Mucosa of descending colon (tissue), 3 donors: ENCODE measurements at regions not wholly inside any gene's neighbourhood (a gene's known extent, or its start where the extent isn't known, plus 50 kb on each side); places are given as distances from the start of the nearest gene placed in this dataset.
"Not testable (repeated sequence)": the region's sequence is repeated elsewhere in the genome, so short reads cannot be mapped to it uniquely, and the experiment has no call there.

ENCODE experiments used
- ATAC-seq: fragments of 200-7000 bp; cut with Tn5 transposase; one replicate; pipeline ENCODE4 v1.9.1; 2020; ENCODE audit warnings: mild to moderate bottlenecking, moderate library complexity
- DNase-seq, 3 donors: peaks; one replicate each; pipeline ENCODE4 v3.0.0-alpha.2; 2020
- H3K36me3 ChIP-seq: fragments of 200-600 bp; one replicate; pipeline ENCODE4 v1.8.0; 2021; ENCODE audit warnings: low read depth, mild to moderate bottlenecking
- H3K4me1 ChIP-seq: fragments of 200-600 bp; one replicate; pipeline ENCODE4 v1.8.0; 2021; ENCODE audit warnings: low read depth, mild to moderate bottlenecking
- H3K4me3 ChIP-seq: fragments of 200-600 bp; one replicate; pipeline ENCODE4 v1.8.0; 2021; ENCODE audit warnings: mild to moderate bottlenecking
- H3K9me3 ChIP-seq: fragments of 200-600 bp; one replicate; pipeline ENCODE4 v1.8.0; 2021; ENCODE audit warnings: mild to moderate bottlenecking
- intact Hi-C, 2 donors: fragments of 100-400 bp; cut with DNase I in 1 of 2; cut with micrococcal nuclease in 1 of 2; formaldehyde crosslinking; loops; one replicate each; pipeline versions ENCODE4 v1.11.0 to v1.11.1; 2022; cut with DNase I, micrococcal nuclease
- TF ChIP-seq, protein P1 (sequence below): fragments of 200-600 bp; IDR thresholded peaks from one replicate; pipeline ENCODE4 v1.8.0; 2022; ENCODE audit warnings: antibody characterized with exemption, mild to moderate bottlenecking
- donor health status: DM: no; HTN: no; CAD: no; lungs with moderate emphysema.
- donor health status: DM: no; HTN: no; CAD: no.
- donor health status: DM: no; HTN: yes; CAD: no.

DNA sequence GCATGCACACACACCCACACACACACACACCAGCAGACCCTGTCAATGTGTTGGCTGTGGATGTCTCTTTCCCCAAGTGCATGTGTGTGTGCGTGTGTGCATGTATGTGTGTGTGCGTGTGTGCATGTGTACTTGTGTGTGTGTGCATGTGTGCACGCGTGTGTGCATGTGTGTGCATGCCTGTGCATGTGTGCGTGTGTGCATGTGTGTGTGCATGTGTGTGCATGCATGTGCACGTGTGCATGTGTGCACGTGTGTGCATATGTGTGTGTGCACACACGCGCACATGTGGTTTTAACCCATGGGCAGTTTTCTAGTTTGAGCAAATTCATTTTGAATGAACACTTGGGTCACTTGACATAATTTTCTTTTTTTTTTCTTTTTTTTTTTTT lies 268.8 kb upstream of the IRX1 start:
- H3K36me3 ChIP-seq = no peaks in the 10 kb centered on the region
- peaks cover 20% of the 10 kb centered on the region for H3K9me3 ChIP-seq
- intact Hi-C loops = no loop called here
- no peak overlapping the region for H3K4me3 ChIP-seq
- no peak for DNase-seq
- H3K4me1 ChIP-seq = no peaks in the 10 kb centered on the region
- ATAC-seq = no peak
- TF ChIP-seq, protein P1, sequence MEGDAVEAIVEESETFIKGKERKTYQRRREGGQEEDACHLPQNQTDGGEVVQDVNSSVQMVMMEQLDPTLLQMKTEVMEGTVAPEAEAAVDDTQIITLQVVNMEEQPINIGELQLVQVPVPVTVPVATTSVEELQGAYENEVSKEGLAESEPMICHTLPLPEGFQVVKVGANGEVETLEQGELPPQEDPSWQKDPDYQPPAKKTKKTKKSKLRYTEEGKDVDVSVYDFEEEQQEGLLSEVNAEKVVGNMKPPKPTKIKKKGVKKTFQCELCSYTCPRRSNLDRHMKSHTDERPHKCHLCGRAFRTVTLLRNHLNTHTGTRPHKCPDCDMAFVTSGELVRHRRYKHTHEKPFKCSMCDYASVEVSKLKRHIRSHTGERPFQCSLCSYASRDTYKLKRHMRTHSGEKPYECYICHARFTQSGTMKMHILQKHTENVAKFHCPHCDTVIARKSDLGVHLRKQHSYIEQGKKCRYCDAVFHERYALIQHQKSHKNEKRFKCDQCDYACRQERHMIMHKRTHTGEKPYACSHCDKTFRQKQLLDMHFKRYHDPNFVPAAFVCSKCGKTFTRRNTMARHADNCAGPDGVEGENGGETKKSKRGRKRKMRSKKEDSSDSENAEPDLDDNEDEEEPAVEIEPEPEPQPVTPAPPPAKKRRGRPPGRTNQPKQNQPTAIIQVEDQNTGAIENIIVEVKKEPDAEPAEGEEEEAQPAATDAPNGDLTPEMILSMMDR = no peak

DNA sequence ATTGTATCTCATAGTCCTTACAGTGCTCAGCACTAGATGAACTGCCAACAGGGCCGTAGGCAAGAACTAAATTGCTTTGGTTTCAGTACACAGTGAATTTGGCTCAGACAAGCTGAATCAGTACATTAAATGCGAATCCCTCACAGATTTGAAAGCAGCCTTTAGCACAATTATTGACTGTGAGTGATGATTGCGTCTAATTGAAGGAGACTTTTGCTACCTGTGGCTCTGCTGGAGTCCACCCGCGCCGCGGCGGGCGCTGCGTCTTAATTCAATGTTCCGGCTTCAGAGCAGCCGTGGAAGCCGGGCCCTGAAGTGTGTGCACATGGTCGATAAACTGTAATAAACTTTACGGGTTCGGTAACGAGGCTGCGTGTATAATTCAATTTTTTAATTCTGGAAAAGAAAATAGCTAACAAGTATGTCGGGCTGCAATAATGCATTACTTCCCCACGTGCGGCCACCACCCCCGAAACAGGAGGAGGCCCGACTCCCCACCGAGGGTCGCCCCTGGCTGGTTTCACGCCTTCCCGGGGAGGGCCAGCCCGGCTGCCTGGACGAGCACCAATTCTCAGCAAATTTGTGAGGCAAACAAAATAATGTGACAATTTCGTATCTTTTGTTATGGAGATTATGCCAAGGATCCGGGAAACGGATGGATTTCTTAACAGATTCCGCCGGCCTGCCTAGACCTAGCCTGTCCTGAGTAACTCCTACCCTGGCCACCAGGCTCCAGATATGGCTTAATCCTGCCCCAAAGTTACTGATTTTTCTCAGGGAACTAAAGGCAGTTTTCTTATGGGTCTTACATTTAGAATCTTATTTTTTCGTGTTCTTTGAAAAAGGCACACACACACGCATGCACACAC lies 269.4 kb upstream of the IRX1 start:
- intact Hi-C loops = no loop called here
- TF ChIP-seq, protein P1 = no peak
- Histone ChIP-seq H3K4me3 (no peak overlapping the region), H3K4me1 (no peaks in the 10 kb centered on the region), H3K36me3 (no peaks in the 10 kb centered on the region), H3K9me3 (peaks cover 20% of the 10 kb centered on the region)
- no peak for ATAC-seq
- DNase-seq = no peak

DNA sequence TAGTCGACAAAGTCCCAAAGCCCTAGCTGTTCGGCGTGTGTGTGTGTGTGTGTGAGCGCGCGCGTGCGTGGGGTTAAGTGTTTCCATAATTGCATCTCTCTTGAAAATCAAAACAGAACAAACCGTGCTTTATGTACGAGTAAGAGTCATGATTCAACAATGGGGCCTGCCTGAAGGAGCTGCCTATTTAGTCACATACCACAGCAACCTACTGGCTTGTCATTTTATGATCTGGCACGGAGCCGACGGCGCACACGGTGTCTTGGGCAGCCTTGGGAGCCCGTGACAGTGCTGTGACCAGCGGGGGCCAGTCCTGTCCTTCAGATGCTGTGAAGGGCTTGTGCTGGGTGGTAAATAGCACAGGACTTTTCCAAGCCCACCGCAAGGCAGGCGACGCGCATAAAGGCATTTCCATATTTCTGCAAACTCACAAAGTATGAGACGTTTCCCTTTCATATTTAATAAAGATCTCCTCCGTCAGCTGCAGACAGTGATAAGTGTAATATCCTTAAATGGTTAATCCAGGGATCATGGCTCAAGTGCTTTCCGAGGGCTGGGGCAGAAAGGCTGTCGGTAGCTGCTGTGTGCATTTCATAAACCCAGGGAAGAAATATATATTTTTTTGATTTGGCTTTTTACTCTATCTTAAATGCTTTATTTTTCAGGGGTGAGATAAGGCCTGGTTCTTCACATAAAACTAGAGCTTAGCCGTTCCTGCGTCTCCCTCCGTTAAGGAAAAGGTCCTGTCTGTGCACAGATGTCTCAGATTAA lies 270.2 kb upstream of the IRX1 start:
- no peaks in the 10 kb centered on the region for H3K4me1 ChIP-seq
- no peak for ATAC-seq
- H3K36me3 ChIP-seq = no peaks in the 10 kb centered on the region
- intact Hi-C loops = no loop called here
- TF ChIP-seq, protein P1 = no peak
- H3K9me3 ChIP-seq = peaks cover 20% of the 10 kb centered on the region
- DNase-seq = no peak
- H3K4me3 ChIP-seq = no peak overlapping the region

DNA sequence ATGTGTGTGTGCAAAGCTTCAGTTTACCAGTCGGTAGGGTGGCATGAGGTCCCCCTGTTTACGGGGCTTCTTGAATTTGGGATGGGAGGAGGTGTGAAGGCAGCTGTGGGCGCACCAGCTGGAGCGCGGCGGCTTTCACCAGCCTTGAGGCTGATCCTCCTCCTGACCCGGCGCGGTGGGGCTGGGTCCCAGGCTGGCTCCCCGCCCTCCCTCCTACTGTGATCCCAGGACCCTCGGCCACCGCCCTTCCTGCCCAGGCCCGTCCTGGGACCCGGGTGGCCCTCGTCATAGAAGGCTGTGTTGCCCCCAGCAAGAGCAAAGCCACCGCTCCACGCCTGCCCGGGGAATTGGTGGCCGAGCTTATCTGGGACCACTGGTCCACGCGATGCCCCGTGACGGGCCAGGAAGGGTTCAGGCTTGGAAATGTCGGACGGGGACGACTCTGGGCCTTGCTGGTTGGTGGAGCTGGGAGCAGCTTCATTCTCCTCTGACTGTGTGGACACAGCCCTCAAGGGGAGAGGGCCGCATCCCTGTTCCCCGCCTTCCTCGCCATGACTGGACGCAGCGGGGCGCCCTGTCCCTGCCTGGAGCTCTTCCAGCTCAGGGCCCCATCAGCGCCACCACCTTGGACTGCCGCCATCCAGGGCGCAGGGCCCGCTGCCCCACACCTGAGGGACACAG lies 271.1 kb upstream of the IRX1 start:
- ATAC-seq (no peak), DNase-seq (no peak)
- Histone ChIP-seq H3K9me3 (peaks cover 20% of the 10 kb centered on the region), H3K36me3 (no peaks in the 10 kb centered on the region), H3K4me1 (no peaks in the 10 kb centered on the region), H3K4me3 (no peak overlapping the region)
- intact Hi-C loops = no loop called here
- TF ChIP-seq, protein P1 = no peak

GRCh38 chr5:3323966-3324365 lies 271.7 kb upstream of the IRX1 start:
- intact Hi-C loops, H3K36me3 ChIP-seq, DNase-seq, ATAC-seq, H3K4me3 ChIP-seq, H3K4me1 ChIP-seq: not testable (repeated sequence)
- peaks cover 14% of the 10 kb centered on the region for H3K9me3 ChIP-seq
